HEK293 (cell line): ENCODE measurements at regions not wholly inside any gene's neighbourhood (a gene's known extent, or its start where the extent isn't known, plus 50 kb on each side); places are given as distances from the start of the nearest gene placed in this dataset.

Experiments used
- SCRT1 ChIP-seq: fragments of 450-650 bp; formaldehyde crosslinking; IDR thresholded peaks from 2 replicates; pipeline ENCODE4 v1.5.1; 2016; ENCODE audit warnings: missing biosample characterization, missing genetic modification characterization, borderline replicate concordance
- ZNF558 ChIP-seq: fragments of 450-650 bp; formaldehyde crosslinking; IDR thresholded peaks from 2 replicates; pipeline ENCODE4 v1.5.1; 2016; ENCODE audit warnings: missing biosample characterization, missing genetic modification characterization
- TF ChIP-seq, protein P1 (sequence below): fragments of 450-650 bp; formaldehyde crosslinking; IDR thresholded peaks from 2 replicates; pipeline ENCODE4 v1.5.1; 2017; ENCODE audit warnings: missing biosample characterization, missing genetic modification characterization

DNA sequence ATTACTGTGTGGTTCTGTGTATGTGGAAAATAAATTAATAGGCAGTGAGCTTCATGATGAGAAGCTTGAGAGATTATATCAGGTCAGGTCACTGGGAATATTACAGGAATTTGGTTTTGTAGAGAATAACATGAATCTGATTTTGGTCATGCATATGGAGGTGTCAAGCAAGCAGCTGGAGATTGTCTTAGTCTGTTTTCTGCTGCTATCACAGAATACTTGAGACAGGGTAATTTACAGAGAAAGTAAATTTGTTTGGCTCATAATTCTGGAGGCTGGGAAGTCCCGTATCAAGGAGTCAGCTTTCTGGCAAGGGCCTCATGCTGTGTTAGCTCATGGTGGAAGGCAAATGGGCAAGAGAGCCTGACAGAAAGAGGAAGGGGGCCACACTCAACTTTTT, 120.7 kb upstream of the FAM3C start:
- TF ChIP-seq, protein P1, sequence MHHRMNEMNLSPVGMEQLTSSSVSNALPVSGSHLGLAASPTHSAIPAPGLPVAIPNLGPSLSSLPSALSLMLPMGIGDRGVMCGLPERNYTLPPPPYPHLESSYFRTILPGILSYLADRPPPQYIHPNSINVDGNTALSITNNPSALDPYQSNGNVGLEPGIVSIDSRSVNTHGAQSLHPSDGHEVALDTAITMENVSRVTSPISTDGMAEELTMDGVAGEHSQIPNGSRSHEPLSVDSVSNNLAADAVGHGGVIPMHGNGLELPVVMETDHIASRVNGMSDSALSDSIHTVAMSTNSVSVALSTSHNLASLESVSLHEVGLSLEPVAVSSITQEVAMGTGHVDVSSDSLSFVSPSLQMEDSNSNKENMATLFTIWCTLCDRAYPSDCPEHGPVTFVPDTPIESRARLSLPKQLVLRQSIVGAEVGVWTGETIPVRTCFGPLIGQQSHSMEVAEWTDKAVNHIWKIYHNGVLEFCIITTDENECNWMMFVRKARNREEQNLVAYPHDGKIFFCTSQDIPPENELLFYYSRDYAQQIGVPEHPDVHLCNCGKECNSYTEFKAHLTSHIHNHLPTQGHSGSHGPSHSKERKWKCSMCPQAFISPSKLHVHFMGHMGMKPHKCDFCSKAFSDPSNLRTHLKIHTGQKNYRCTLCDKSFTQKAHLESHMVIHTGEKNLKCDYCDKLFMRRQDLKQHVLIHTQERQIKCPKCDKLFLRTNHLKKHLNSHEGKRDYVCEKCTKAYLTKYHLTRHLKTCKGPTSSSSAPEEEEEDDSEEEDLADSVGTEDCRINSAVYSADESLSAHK (tag by site-specific recombination): no peak
- TF ChIP-seq SCRT1 (tag by site-specific recombination): no peak
- no peak for TF ChIP-seq ZNF558
